SU-DHL-6 (cell line): ENCODE measurements at regions not wholly inside any gene's neighbourhood (a gene's known extent, or its start where the extent isn't known, plus 50 kb on each side); places are given as distances from the start of the nearest gene placed in this dataset.

Experiments
- H2AFZ ChIP-seq: fragments of 200-600 bp; sonication (generic); 2 replicates; pipeline ENCODE4 v1.6.1; 2014; ENCODE audit warnings: low read depth, mild to moderate bottlenecking, moderate library complexity, mixed read lengths, antibody characterized with exemption, low read length; ENCODE audit not compliant: severe bottlenecking
- H3F3A ChIP-seq: fragments of 200-600 bp; shearing (Covaris generic); 2 replicates; pipeline ENCODE4 v1.6.0; 2016; ENCODE audit warnings: antibody characterized with exemption, mild to moderate bottlenecking; ENCODE audit not compliant: insufficient read depth
- H3K27ac ChIP-seq: fragments of 200-600 bp; sonication (generic); 2 replicates; pipeline ENCODE4 v1.5.1; 2016; ENCODE audit warnings: low read depth, mild to moderate bottlenecking, low read length, moderate library complexity, mixed read lengths
- H3K27me3 ChIP-seq: fragments of 200-600 bp; sonication (generic), shearing (Covaris generic); 2 replicates; pipeline ENCODE4 v1.6.0; 2014; ENCODE audit warnings: mild to moderate bottlenecking, low read length
- H3K36me3 ChIP-seq: fragments of 200-600 bp; sonication (generic); 2 replicates; pipeline ENCODE4 v1.6.1; 2014; ENCODE audit warnings: mild to moderate bottlenecking, low read length, mixed read lengths
- H3K4me2 ChIP-seq: fragments of 300-600, 200-600 bp; shearing (Covaris generic), sonication (generic); 2 replicates; pipeline ENCODE4 v1.6.0; 2014; ENCODE audit warnings: low read length, low read depth, mild to moderate bottlenecking; ENCODE audit not compliant: poor library complexity, severe bottlenecking
- H3K4me3 ChIP-seq: fragments of 200-600 bp; sonication (generic); 2 replicates; pipeline ENCODE4 v1.5.1; 2014; ENCODE audit warnings: antibody characterized with exemption, low read length, mild to moderate bottlenecking, mixed read lengths; ENCODE audit not compliant: insufficient read depth, poor library complexity, severe bottlenecking
- H3K79me2 ChIP-seq: fragments of 200-600 bp; sonication (generic); 2 replicates; pipeline ENCODE4 v1.6.1; 2014; ENCODE audit warnings: mild to moderate bottlenecking, low read length, moderate library complexity; ENCODE audit not compliant: insufficient read depth
- H3K9ac ChIP-seq: fragments of 200-600 bp; sonication (generic); 2 replicates; pipeline ENCODE4 v1.7.0; 2014; ENCODE audit warnings: mild to moderate bottlenecking, low read length
- H3K9me2 ChIP-seq: fragments of 200-600 bp; sonication (generic); replicated peaks from 2 replicates; pipeline ENCODE4 v1.6.1; 2014; ENCODE audit warnings: low read length; ENCODE audit not compliant: insufficient read depth
- H3K9me3 ChIP-seq: fragments of 200-600 bp; sonication (generic); 2 replicates; pipeline ENCODE4 v1.6.1; 2014; ENCODE audit warnings: low read length, mixed read lengths; ENCODE audit not compliant: insufficient read depth
- H4K20me1 ChIP-seq: fragments of 200-600 bp; sonication (generic); 2 replicates; pipeline ENCODE4 v1.6.1; 2014; ENCODE audit warnings: low read depth, mild to moderate bottlenecking, antibody characterized with exemption, low read length, moderate library complexity, mixed read lengths
- CTCF ChIP-seq: fragments of 200-600 bp; sonication (generic); IDR thresholded peaks from one replicate; pipeline ENCODE4 v1.5.1; 2017; ENCODE audit warnings: antibody characterized with exemption, mild to moderate bottlenecking, low read length, moderate library complexity; ENCODE audit not compliant: insufficient read depth, poor library complexity, severe bottlenecking
- EZH2phosphoT487 ChIP-seq: fragments of 200-600 bp; sonication (generic), shearing (Covaris generic); conservative IDR thresholded peaks from 2 replicates; pipeline ENCODE4 v1.6.1; 2018; ENCODE audit warnings: mild to moderate bottlenecking, antibody characterized with exemption, low read length, moderate library complexity, mixed read lengths

- no peaks in the 10 kb centered on the region for H3K36me3 ChIP-seq
- H4K20me1 ChIP-seq: no peaks in the 10 kb centered on the region
- H2AFZ ChIP-seq: no peak overlapping the region
- H3K4me2 ChIP-seq: no peak overlapping the region
- H3K27ac ChIP-seq: no peak overlapping the region
- H3K9ac ChIP-seq: no peak overlapping the region
- no peaks in the 10 kb centered on the region for H3K9me2 ChIP-seq
- no peaks in the 10 kb centered on the region for H3K79me2 ChIP-seq
- H3F3A ChIP-seq: no peaks in the 10 kb centered on the region
- H3K9me3 ChIP-seq: no peaks in the 10 kb centered on the region
- H3K27me3 ChIP-seq: no peaks in the 10 kb centered on the region
- H3K4me3 ChIP-seq: no peak overlapping the region
- TF ChIP-seq EZH2phosphoT487: no peak
- no peak for TF ChIP-seq CTCF
These were observed 985.4 kb downstream of the TBC1D32 start for GRCh38 chr6:120348926-120349325.

DNA sequence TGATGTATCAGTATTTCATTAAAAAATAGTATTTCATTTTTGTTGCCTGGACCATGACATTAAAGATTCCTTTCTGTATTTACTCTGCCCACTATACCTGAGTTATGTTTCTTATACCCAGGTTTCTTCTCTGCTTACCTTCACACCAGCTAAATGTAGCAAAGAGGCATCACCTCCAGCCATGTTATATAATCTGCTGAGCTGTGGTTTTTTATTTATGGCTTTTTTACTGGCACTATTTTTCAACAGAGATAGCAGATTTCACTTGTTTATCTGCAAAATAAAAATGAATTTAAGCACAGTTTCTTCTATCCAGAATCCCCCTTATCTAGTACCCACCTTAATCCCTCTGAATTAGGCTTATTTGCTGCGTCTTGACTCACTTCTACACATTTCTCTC is 979.0 kb upstream of the MAN1A1 start:
- Histone ChIP-seq H3K4me2 (no peak overlapping the region), H3F3A (no peaks in the 10 kb centered on the region), H2AFZ (no peak overlapping the region), H3K9me3 (no peaks in the 10 kb centered on the region), H4K20me1 (no peaks in the 10 kb centered on the region), H3K36me3 (no peaks in the 10 kb centered on the region), H3K9ac (no peak overlapping the region), H3K9me2 (no peaks in the 10 kb centered on the region), H3K27ac (no peak overlapping the region), H3K27me3 (no peaks in the 10 kb centered on the region), H3K79me2 (no peaks in the 10 kb centered on the region), H3K4me3 (no peak overlapping the region)
- TF ChIP-seq CTCF: no peak
- no peak for TF ChIP-seq EZH2phosphoT487

DNA sequence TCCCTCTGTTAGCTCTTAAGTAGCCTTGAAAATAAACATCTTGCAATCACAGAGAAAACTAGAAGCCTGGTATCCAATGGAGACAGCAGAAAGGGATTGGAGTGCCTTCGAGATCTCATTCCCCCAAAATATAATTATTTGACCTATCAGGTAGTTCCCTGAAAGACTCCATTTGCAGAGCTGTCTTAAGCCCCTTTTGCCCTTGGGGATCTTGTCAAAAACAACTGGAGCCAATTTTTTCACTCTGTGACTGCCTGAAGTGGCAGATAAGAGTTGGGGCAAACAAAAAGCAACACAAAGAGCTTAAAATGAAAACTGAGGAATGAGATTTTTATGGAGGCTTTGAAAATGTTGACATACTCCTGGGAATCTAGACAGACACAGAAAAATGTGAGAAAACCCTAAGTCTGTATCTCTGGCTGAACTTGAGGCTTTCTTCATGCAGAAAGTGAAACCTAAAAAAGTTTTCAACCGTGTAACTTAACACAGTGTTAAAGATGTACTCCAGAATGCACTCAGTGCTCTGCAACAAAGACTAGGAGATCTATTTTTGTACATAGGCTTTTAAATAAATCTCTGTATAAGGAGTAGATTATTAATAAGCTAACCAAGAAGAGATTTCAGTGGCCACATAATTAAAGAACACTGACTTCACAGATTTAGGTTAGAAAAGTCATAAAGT is 971.1 kb upstream of the MAN1A1 start:
- Histone ChIP-seq H3K36me3 (no peaks in the 10 kb centered on the region), H3F3A (no peaks in the 10 kb centered on the region), H3K27me3 (no peaks in the 10 kb centered on the region), H4K20me1 (no peaks in the 10 kb centered on the region), H3K4me3 (no peak overlapping the region), H2AFZ (no peak overlapping the region), H3K27ac (no peak overlapping the region), H3K9me3 (no peaks in the 10 kb centered on the region), H3K79me2 (no peaks in the 10 kb centered on the region), H3K9me2 (no peaks in the 10 kb centered on the region), H3K4me2 (no peak overlapping the region), H3K9ac (no peak overlapping the region)
- TF ChIP-seq EZH2phosphoT487 (no peak), CTCF (no peak)
